ENCODE measurements at regions not wholly inside any gene's neighbourhood (a gene's known extent, or its start where the extent isn't known, plus 50 kb on each side); places are given as distances from the start of the nearest gene placed in this dataset.
"Not testable (repeated sequence)": the region's sequence is repeated elsewhere in the genome, so short reads cannot be mapped to it uniquely, and the experiment has no call there.

GRCh38 chrX:12060489-12061260, 77.6 kb upstream of the FRMPD4 start:
- DNase-seq = no peak

GRCh38 chrX:12065251-12065650, 73.0 kb upstream of the FRMPD4 start:
- peak; percentile 29 for DNase-seq

- DNase-seq = no peak
Observed at GRCh38 chrX:12076046-12076445, 62.2 kb upstream of the FRMPD4 start.

DNA sequence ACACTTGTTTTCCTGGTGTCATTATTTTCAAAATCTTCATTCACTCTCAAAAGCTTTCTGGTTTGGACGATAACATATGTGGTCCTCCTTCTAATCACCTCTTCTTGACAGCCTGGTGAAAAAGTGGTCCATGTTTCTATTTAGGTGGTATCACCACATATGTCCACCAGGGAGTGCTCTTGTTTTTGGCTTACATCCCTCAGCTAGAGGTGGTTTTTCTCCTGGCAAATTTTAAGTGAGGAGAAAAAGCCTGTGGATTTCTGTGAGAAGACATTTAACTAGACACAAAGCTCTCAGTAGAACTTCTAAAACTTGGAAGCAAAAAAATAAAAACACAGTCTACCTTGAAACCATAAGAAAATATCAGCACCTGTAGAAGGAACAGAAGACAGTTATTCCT, 58.0 kb upstream of the FRMPD4 start:
- DNase-seq = peak; percentile 29

GRCh38 chrX:12082959-12083358, 55.3 kb upstream of the FRMPD4 start:
- DNase-seq = not testable (repeated sequence)

Measured in fibroblast of skin of right biceps (primary cell).